ENCODE measurements at regions not wholly inside any gene's neighbourhood (a gene's known extent, or its start where the extent isn't known, plus 50 kb on each side); places are given as distances from the start of the nearest gene placed in this dataset.

DNA sequence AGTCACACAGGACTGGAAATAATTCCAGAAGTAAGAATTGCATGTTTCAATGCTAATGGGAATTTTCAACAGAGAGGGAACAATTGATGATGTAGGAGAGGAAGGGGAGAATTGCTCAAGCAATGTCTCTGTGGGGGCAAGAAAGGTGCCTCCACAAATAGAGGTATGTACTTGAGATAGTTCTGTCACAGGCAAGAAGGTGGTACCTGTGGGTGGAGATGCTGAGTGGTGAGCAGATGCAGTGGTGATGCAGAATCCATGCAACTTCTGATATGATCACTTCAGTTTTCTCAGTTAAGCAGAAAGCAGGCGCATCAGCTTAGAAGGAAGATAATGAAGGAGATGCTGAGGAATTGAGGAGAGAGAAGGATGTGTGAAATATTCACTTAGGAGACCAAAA lies 55.1 kb upstream of the SEC24B start:
- no peak for TF ChIP-seq EZH2 (IDR thresholded peaks at IDR 0.05; ENCODE audit: low read length, missing control alignments)
- TF ChIP-seq, protein P1, sequence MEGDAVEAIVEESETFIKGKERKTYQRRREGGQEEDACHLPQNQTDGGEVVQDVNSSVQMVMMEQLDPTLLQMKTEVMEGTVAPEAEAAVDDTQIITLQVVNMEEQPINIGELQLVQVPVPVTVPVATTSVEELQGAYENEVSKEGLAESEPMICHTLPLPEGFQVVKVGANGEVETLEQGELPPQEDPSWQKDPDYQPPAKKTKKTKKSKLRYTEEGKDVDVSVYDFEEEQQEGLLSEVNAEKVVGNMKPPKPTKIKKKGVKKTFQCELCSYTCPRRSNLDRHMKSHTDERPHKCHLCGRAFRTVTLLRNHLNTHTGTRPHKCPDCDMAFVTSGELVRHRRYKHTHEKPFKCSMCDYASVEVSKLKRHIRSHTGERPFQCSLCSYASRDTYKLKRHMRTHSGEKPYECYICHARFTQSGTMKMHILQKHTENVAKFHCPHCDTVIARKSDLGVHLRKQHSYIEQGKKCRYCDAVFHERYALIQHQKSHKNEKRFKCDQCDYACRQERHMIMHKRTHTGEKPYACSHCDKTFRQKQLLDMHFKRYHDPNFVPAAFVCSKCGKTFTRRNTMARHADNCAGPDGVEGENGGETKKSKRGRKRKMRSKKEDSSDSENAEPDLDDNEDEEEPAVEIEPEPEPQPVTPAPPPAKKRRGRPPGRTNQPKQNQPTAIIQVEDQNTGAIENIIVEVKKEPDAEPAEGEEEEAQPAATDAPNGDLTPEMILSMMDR (conservative IDR thresholded peaks at IDR 0.05 in 1 of 2, IDR thresholded peaks at IDR 0.05 in 1 of 2; ENCODE audit: low read depth in 1 of 2, low read length in 2 of 2) = no peak
- Histone ChIP-seq H3K4me2 (ENCODE audit: extremely low read depth, insufficient read depth, low read length) (no peak overlapping the region), H3K36me3 (ENCODE audit: control insufficient read depth, insufficient read depth, low read length) (no peaks in the 10 kb centered on the region), H2AFZ (ENCODE audit: low read length) (no peak overlapping the region), H3K79me2 (ENCODE audit: control insufficient read depth, insufficient read depth, low read length) (no peaks in the 10 kb centered on the region), H3K9ac (ENCODE audit: insufficient read depth, low read length) (no peak overlapping the region), H4K20me1 (ENCODE audit: control insufficient read depth, extremely low read depth, insufficient read depth, low read length) (no peaks in the 10 kb centered on the region), H3K4me3 (replicated peaks in 1 of 4; ENCODE audit: control extremely low read depth in 1 of 4, insufficient read depth in 1 of 4, low read depth in 3 of 4, low read length in 4 of 4) (no peak overlapping the region), H3K27ac (ENCODE audit: insufficient read depth, low read length) (no peak overlapping the region), H3K27me3 (ENCODE audit: control insufficient read depth, insufficient read depth, low read length) (no peaks in the 10 kb centered on the region), H3K9me3 (ENCODE audit: control insufficient read depth, insufficient read depth, low read depth, low read length) (no peaks in the 10 kb centered on the region), H3K4me1 (ENCODE audit: control insufficient read depth, extremely low read depth, insufficient read depth, low read length) (no peaks in the 10 kb centered on the region)
- no peak for DNase-seq (ENCODE audit: low read depth in 2 of 2)

DNA sequence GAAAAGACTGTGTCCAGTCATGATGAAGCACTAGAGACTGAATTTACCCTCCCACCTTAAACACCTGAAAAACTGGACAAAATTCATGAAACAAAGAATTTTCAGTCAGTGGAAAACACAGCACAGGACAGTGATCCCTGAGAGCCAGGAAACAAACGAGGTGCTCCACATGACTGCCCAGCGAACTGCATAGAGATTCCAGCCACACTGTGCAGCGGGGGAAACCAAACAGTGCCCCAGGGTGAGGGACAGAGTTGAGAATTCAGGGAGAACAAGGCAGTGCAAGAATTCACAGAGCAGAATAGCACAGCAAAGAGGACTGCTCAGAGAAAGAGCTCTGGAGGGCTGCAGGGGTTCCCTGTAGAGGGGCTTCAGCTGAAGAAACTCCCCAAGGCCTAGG lies 55.5 kb upstream of the SEC24B start:
- Histone ChIP-seq H2AFZ (ENCODE audit: low read length) (no peak overlapping the region), H3K4me1 (ENCODE audit: control insufficient read depth, extremely low read depth, insufficient read depth, low read length) (no peaks in the 10 kb centered on the region), H3K9ac (ENCODE audit: insufficient read depth, low read length) (no peak overlapping the region), H3K27ac (ENCODE audit: insufficient read depth, low read length) (no peak overlapping the region), H3K4me3 (replicated peaks in 1 of 4; ENCODE audit: control extremely low read depth in 1 of 4, insufficient read depth in 1 of 4, low read depth in 3 of 4, low read length in 4 of 4) (no peak overlapping the region), H4K20me1 (ENCODE audit: control insufficient read depth, extremely low read depth, insufficient read depth, low read length) (no peaks in the 10 kb centered on the region), H3K27me3 (ENCODE audit: control insufficient read depth, insufficient read depth, low read length) (no peaks in the 10 kb centered on the region), H3K4me2 (ENCODE audit: extremely low read depth, insufficient read depth, low read length) (no peak overlapping the region), H3K36me3 (ENCODE audit: control insufficient read depth, insufficient read depth, low read length) (no peaks in the 10 kb centered on the region), H3K9me3 (ENCODE audit: control insufficient read depth, insufficient read depth, low read depth, low read length) (no peaks in the 10 kb centered on the region), H3K79me2 (ENCODE audit: control insufficient read depth, insufficient read depth, low read length) (no peaks in the 10 kb centered on the region)
- TF ChIP-seq, protein P1 (conservative IDR thresholded peaks at IDR 0.05 in 1 of 2, IDR thresholded peaks at IDR 0.05 in 1 of 2; ENCODE audit: low read depth in 1 of 2, low read length in 2 of 2) = no peak
- no peak for TF ChIP-seq EZH2 (IDR thresholded peaks at IDR 0.05; ENCODE audit: low read length, missing control alignments)
- DNase-seq (ENCODE audit: low read depth in 2 of 2) = no peak

DNA sequence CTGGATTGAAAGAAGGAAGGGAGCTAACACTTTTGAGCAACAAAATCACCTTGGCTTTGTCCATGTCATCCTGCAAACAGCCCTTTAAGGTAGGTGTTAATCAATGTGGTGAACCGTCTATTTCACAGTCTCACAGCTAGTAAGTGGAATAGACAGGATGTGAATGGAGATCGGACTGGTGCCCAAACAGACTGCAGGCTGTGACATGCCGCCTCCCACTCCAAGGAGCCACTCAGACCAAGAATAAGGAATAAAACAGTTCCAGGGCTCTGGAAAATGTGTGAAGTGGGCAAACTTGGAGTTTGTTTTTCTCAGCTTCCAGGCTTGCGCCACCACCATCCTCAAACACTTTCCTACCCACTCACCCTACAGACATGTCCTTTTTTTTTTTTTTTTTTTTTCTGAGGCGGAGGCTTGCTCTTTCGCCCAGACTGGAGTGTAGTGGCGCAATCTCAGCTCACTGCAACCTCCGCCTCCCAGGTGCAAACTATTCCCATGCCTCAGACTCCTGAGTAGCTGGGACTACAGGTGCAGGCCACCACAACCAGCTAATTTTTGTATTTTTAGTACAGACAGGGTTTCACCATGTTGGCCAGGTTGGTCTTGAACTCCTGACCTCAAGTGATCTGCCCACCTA lies 57.7 kb upstream of the SEC24B start:
- Histone ChIP-seq H3K4me3 (replicated peaks in 1 of 4; ENCODE audit: control extremely low read depth in 1 of 4, insufficient read depth in 1 of 4, low read depth in 3 of 4, low read length in 4 of 4) (no peak overlapping the region), H2AFZ (ENCODE audit: low read length) (no peak overlapping the region), H3K9me3 (ENCODE audit: control insufficient read depth, insufficient read depth, low read depth, low read length) (no peaks in the 10 kb centered on the region), H3K79me2 (ENCODE audit: control insufficient read depth, insufficient read depth, low read length) (no peaks in the 10 kb centered on the region), H3K4me2 (ENCODE audit: extremely low read depth, insufficient read depth, low read length) (no peak overlapping the region), H3K27ac (ENCODE audit: insufficient read depth, low read length) (no peak overlapping the region), H3K9ac (ENCODE audit: insufficient read depth, low read length) (no peak overlapping the region), H4K20me1 (ENCODE audit: control insufficient read depth, extremely low read depth, insufficient read depth, low read length) (no peaks in the 10 kb centered on the region), H3K27me3 (ENCODE audit: control insufficient read depth, insufficient read depth, low read length) (no peaks in the 10 kb centered on the region), H3K4me1 (ENCODE audit: control insufficient read depth, extremely low read depth, insufficient read depth, low read length) (no peaks in the 10 kb centered on the region), H3K36me3 (ENCODE audit: control insufficient read depth, insufficient read depth, low read length) (no peaks in the 10 kb centered on the region)
- no peak for DNase-seq (ENCODE audit: low read depth in 2 of 2)
- no peak for TF ChIP-seq EZH2 (IDR thresholded peaks at IDR 0.05; ENCODE audit: low read length, missing control alignments)
- TF ChIP-seq, protein P1 (conservative IDR thresholded peaks at IDR 0.05 in 1 of 2, IDR thresholded peaks at IDR 0.05 in 1 of 2; ENCODE audit: low read depth in 1 of 2, low read length in 2 of 2) = no peak

All from fibroblast of lung (primary cell).